IPS-NIHi11 (cell line): ENCODE measurements at regions not wholly inside any gene's neighbourhood (a gene's known extent, or its start where the extent isn't known, plus 50 kb on each side); places are given as distances from the start of the nearest gene placed in this dataset.

Experiments
- DNase-seq: peaks from one replicate; pipeline ENCODE4 v3.0.0; 2012; ENCODE audit warnings: mixed read lengths, low spot score

DNA sequence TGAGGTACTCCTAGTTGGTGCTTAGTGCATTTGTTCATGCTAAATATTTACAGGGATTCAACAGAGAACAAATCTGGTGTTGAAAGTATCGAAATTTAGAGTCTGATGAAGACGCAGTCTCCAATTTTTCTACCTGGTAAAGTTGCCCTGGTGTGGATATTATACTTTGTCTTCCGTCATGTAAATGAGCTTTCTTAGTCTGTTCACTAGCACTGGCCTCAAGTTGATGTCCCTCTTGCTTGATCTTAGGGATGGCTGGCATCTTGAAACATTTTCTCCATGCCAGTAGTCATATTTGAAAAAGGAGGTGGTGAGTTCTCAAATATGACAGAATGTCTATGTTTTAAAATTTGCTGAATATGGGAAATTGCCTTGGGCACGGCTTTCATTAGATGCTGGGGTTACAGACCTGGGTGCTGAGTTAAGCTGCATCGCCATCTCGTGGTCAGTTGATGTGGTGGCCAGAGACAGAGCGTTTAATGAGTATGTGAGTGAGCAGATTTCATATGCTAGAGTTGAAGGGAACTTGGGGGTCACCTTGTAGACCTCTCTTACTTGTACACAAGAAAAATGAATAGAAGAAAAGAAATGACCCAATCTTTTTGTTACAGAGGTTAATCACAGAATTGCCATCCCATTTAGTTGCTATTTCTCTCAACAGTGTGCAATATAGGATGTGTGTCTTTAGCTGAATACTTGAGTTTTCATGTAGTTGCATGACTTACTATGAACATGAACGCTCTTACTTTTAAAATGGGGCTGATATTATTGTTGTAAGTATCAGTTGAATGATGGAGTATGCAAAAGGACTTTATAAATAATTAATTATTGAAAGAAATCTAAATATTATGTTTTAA is 172.8 kb upstream of the DCN start:
- DNase-seq: peak; percentile 67

DNA sequence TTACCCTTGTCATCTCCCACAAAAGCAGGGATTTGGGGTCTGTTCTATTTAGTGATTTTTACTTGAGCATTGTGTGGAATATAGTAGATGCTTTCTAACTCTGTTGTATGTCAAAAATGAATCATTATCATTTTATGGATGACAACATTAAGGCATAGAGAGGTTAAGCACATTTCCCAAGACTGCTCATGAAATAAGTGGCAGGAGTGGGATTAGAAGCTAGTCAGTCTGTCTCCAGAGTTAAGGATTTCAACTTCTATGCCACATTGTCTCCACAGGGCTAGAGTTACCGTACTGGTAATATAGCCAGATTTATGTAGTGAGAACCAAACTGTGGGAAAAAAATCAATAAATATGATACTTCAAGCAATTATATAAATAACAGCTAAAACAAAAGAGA is 170.6 kb upstream of the DCN start:
- no peak for DNase-seq

- DNase-seq: no peak
These were observed 166.9 kb upstream of the DCN start for GRCh38 chr12:91349476-91349875.

- DNase-seq: no peak
These were observed 165.0 kb upstream of the DCN start for GRCh38 chr12:91347481-91348214.

- no peak for DNase-seq
These were observed 164.2 kb upstream of the DCN start for GRCh38 chr12:91346827-91347226.

DNA sequence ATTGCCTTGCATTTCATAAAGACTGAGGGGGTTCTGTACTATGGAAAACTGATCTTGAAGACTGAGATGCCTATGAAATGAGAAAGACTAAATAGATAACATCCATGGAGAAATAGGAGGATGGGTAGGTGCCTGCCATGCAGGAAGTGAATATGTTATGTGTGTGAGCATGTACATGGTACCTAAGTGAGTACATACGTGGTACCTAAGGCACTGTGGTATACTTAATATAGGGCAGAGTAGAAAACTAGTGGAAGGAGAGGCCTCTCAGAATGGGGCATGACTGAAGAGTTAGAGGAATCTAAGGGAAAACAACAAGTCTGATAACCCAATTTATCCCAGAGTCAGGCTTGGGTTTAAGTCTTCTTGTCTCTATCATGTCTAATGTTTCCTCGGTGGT is 161.8 kb upstream of the DCN start:
- no peak for DNase-seq

DNA sequence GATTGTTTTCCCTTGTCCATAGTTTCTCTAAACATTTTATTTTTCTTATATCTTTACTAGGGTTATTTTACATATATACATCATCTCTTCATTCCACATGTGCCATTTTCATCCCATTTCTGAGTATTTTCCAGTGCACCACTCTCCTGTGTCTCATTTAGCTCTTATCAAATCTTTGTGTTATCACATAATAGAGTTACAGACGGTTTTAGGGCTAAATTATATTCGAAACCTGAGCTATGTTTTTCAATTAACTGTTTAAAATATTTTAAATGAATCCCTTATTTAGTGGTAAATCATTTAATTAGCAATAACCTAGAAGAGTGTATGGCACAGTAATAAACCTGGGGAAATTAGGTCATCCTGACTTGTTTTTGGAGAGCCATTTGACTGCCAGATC is 160.4 kb upstream of the DCN start:
- no peak for DNase-seq

GRCh38 chr12:91339106-91339505 is 156.5 kb upstream of the DCN start:
- DNase-seq: no peak

- DNase-seq: no peak
These were observed 153.1 kb upstream of the DCN start for GRCh38 chr12:91335699-91336098.

- no peak for DNase-seq
These were observed 151.3 kb upstream of the DCN start for GRCh38 chr12:91333966-91334365.

DNA sequence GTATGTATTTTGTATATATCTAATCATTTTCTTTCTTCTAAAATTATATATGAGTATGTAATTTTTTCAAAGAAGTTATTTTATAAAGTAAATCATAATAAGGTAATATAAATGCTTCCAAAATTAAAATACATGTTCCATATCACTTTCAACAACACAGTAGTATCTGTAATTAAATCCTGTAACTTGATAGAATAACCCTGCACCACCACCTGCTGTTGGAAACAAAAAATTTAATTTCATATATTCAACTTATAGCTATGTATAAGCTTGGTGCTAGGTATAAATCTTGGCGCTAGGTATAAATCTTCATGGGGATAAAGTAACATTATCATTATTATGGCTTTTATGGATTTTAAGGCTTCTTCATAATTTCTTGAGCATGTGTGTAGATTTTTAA is 149.7 kb upstream of the DCN start:
- DNase-seq: no peak

- no peak for DNase-seq
These were observed 148.8 kb upstream of the DCN start for GRCh38 chr12:91331371-91331770.

DNA sequence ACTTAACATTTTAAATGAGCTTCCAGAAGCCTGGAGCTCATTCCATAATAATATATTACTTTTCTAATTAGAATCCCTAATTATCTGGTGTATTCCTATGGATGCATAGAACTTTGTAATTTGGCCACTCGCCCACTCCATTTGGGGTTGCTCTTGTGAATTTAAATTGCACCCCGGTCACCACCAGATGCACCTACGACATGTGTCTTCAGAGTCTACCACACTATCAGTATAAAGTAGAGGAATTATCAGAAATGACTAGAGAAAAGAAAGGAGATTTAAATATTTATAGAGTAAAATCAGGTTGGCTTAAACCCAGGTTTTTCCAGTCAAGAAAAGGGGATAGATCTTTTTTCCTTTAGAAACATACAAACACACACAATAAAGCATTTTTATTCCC is 145.8 kb upstream of the DCN start:
- no peak for DNase-seq

DNA sequence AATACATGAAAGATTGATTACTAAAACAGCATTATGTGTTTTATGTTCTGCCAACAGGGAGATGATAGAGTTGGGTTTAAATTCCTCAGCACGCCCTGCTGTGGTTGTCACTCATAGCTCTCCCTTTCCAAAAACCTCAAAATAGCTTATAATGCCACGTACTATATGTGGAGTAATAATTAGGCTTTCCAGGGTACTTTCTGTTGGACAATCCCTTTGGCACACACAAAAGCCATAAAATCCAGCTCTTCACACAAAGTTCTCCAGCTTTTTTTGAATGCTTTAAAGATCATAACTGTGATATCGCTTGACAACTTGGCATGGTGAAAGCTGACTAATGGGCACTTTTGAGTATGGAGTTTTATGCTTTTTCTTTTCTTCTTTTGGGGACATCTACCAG is 145.3 kb upstream of the DCN start:
- DNase-seq: no peak

DNA sequence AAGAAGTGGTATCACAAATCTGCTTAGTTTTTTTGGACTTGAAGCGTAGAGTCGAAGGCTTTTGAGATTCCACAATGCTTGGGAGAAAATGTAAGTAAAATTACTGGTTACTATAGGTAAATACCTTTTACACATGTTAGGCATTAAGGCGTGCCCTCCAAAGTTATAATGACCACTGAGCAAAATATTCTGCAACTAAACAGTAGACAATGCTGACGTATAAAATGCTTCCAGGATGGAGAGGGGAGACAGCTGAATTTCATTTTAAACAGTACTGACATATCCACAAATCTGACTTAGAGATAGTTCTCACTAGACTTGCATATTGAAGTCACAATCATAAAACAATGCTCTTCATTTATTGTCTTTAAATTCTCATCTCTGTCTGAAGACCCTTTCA is 144.5 kb upstream of the DCN start:
- no peak for DNase-seq

- peak; percentile 73 for DNase-seq
These were observed 143.7 kb upstream of the DCN start for GRCh38 chr12:91326058-91327027.

- DNase-seq: no peak
These were observed 138.4 kb upstream of the DCN start for GRCh38 chr12:91320999-91321398.

DNA sequence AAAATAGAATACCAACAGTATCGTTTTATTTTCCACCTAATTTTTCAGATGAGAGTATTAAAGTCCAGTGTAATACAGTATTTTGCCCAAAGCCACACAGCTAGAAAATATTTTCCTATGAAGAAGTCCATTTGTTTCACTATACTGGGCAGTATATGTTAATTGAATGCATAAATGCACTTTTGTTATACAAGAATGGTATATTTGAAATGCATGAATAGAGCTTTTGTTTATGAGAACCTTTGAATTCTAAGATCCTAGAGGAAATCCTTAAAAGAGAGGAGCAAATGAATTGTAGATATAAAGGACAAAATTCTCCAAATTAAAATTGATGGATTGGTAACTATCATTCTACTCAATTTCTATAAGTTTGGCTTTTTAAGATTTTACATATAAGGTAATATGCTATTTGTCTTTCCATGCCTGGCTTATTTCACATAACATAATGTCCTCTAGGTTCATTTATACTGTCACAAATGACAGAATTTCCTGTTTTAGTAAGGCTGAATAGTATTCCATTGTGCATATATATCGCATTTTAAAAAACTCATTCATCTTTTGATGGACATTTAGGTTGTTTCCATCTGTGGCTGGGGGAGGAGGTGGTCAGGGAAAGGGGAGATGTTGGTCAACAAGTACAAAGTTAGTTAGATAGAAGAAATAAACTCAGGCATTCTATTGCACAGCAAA is 136.6 kb upstream of the DCN start:
- no peak for DNase-seq

DNA sequence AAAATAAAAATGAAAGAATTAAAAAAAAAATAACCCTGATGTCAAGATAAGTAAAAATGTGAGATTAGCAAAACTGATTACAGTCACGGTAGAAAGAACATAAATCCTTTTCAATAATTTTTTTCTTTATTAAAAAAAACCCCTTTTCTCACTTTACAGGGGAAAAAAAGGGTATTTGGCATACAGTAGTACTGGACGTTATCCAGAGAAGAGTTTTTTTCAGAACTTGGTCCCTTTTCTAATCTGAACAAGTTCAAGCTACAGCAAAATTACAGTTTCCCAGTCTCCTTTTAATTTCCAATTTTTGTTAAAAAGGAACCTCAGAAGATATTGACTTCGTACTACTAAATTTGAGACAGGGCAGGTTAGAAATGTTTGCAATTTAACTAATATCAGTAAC is 134.7 kb upstream of the DCN start:
- no peak for DNase-seq

- DNase-seq: no peak
These were observed 134.3 kb upstream of the DCN start for GRCh38 chr12:91316907-91317269.

DNA sequence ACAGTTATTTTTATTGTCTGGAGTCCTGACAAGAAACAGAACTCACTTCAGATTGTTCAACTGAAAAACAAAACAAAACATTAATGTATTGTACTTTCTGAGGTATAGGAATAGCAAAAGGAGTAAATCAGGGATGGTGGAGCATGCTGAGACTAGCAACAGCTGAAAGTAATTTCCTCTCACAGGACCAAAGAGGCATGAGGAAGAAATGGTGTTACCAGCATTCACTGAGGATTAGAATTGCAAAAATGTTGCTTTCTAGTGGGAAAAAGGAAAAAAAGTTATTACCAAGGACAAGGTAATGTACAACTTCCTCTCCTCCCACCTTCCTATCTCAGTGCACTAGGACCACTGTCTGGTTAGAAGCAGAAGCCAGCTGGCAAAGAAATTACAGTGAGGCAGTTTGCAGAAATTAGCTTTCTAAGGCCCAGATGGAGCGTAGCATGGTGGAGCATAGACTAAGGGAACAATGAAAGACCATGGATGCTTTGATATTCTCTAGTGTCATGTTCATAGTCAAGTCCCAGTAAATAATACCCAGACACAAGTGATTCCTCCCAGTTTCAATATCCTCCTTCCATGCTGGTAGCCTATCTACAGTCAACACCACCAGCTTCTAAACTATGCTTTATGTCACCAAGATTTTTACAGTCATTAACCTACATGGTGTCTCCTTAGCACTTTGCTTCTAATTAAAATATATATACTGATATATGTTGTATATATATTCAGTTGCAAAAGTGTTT is 133.7 kb upstream of the DCN start:
- no peak for DNase-seq
